BJ (cell line): ENCODE measurements at regions not wholly inside any gene's neighbourhood (a gene's known extent, or its start where the extent isn't known, plus 50 kb on each side); places are given as distances from the start of the nearest gene placed in this dataset.

Experiments
- CTCF ChIA-PET: fragments of 350-600 bp; formaldehyde crosslinking; extraction: SDS; loops from one replicate; lab custom pipeline; 2021; ENCODE audit warnings: antibody characterized with exemption, inconsistent platforms; lab: Yijun Ruan, JAX
- POLR2A ChIA-PET: fragments of 300-600 bp; sonication (Branson Sonifier 250); formaldehyde crosslinking; extraction: SDS; loops from one replicate; lab custom pipeline; 2021; ENCODE audit warnings: antibody characterized with exemption; lab: Charles Lee
- DNase-seq: peaks from one replicate; pipeline ENCODE4 v3.0.0-alpha.2; 2011; ENCODE audit warnings: low read depth
- H3K27me3 ChIP-seq: 2 replicates; pipeline ENCODE4 v1.6.0; 2011; ENCODE audit warnings: low read length; ENCODE audit not compliant: control insufficient read depth, insufficient read depth
- H3K36me3 ChIP-seq: 2 replicates; pipeline ENCODE4 v1.5.1; 2011; ENCODE audit warnings: low read length; ENCODE audit not compliant: control insufficient read depth, insufficient read depth
- H3K4me3 ChIP-seq: 2 replicates; pipeline ENCODE4 v1.5.1; 2011; ENCODE audit warnings: low read depth, mild to moderate bottlenecking, control low read depth, low read length
- TF ChIP-seq, protein P1 (sequence below): IDR thresholded peaks from 2 replicates; pipeline ENCODE4 v1.5.1; 2011; ENCODE audit warnings: low read depth, mild to moderate bottlenecking, control low read depth, inconsistent platforms, low read length, moderate library complexity; ENCODE audit not compliant: insufficient read depth

DNA sequence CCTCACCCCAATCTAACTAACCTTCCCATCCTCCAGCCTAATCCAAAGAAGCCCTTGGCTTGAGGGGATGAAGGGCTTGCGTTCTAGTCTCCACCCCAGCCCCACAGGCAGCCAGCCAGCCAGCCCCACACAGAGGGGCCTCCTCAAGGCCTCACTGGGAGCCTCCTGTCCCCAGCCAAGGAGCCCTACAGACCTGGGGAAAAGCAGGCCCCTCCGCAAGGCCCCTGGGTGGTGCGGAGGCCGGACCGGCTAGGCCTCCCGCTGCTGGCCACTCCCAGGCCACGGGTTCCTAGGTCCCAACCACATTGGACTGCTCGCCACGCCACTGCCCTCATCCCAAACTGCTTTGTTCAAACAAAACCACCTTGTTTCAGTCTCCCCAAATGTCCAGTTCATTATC is 78.0 kb downstream of the ZIC5 start:
- POLR2A ChIA-PET = no interaction called here
- H3K36me3 ChIP-seq = no peaks in the 10 kb centered on the region
- no peak overlapping the region for H3K4me3 ChIP-seq
- H3K27me3 ChIP-seq = peaks cover 12% of the 10 kb centered on the region
- CTCF ChIA-PET = no interaction called here
- TF ChIP-seq, protein P1, sequence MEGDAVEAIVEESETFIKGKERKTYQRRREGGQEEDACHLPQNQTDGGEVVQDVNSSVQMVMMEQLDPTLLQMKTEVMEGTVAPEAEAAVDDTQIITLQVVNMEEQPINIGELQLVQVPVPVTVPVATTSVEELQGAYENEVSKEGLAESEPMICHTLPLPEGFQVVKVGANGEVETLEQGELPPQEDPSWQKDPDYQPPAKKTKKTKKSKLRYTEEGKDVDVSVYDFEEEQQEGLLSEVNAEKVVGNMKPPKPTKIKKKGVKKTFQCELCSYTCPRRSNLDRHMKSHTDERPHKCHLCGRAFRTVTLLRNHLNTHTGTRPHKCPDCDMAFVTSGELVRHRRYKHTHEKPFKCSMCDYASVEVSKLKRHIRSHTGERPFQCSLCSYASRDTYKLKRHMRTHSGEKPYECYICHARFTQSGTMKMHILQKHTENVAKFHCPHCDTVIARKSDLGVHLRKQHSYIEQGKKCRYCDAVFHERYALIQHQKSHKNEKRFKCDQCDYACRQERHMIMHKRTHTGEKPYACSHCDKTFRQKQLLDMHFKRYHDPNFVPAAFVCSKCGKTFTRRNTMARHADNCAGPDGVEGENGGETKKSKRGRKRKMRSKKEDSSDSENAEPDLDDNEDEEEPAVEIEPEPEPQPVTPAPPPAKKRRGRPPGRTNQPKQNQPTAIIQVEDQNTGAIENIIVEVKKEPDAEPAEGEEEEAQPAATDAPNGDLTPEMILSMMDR = no peak
- DNase-seq = no peak

DNA sequence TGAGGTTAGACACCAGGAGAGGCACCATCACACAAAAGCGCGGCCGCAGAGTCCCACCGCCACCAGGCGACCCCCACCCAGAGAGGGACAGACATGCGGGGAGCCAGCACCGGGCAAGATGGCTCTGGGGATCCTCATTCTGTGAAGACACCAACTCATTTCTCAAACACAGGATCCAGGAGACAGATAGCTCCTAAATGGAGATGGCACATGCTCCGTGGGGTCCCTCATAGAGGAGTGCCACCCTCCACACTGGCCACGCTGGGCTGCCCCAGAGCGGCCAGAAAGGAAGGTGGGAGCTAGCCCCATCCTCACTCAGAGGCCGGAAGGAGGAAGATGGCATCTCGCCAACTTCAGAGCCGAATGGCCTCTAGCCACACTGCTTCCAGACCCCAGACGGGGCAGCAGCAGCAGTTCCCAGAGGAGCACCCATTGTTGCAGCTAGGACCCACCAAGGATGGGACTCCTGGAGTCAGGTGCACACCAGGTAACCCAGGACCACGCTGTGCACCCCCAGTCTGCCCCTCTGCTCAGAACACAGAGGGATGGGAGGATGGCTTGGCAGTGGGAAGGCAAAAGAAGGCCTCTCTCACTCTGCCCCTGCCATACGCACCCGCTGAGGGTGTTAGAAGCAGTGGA is 78.6 kb downstream of the ZIC5 start:
- DNase-seq = no peak
- POLR2A ChIA-PET = no interaction called here
- H3K27me3 ChIP-seq = peaks cover 12% of the 10 kb centered on the region
- H3K4me3 ChIP-seq = no peak overlapping the region
- H3K36me3 ChIP-seq = no peaks in the 10 kb centered on the region
- CTCF ChIA-PET = interaction anchor here (1.5 kb wide), 1 partner anchor 8 kb away, joined by 3 read pairs; no protein-coding TSS in a partner anchor
- TF ChIP-seq, protein P1 = no peak

DNA sequence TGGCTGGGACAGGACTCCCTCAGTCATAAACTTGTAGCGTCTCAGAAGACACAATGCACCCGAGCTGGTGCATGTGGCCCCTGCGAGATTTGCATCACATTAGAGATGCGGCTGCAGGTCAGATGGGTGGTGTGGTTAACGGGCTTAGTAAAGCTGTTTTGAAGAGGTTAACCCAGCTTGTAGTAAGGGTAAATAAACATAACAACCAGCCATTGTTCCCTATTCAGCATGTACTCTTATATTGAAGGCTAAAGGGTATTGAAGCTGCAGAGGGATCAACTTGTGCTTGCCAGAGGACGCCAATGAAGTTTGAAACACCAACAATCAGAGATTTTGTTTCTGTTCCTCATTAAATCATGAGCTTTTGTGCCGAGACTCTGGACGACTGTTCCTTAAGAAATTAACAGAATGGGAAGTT is 79.4 kb downstream of the ZIC5 start:
- POLR2A ChIA-PET = no interaction called here
- H3K27me3 ChIP-seq = peaks cover 12% of the 10 kb centered on the region
- DNase-seq = no peak
- TF ChIP-seq, protein P1 = no peak
- no peaks in the 10 kb centered on the region for H3K36me3 ChIP-seq
- CTCF ChIA-PET = interaction anchor here (0.5 to 1.5 kb wide), 2 partner anchors 9 to 104 kb away, joined by 3 read pairs; no protein-coding TSS in a partner anchor
- no peak overlapping the region for H3K4me3 ChIP-seq

DNA sequence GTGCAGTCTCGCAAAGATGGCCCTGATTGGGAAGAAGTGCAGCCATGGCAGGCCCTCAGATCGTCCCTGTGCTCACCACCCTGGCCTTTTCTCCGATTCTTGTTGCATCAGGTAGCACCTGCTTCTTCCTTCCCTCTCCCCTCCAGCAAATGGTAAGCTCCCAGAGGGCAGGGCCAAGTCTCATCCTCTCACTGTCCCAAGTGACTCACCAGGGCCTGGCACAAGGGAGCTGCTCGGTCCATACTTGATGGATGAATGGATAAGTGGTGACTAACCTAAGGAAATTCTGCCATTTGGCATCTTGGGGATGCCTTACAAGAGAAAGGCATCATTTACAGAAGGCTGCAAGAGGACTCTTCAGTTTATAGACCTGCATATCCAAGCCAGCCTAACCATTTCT is 84.9 kb downstream of the ZIC5 start:
- POLR2A ChIA-PET = no interaction called here
- Histone ChIP-seq H3K36me3 (no peaks in the 10 kb centered on the region), H3K27me3 (no peaks in the 10 kb centered on the region), H3K4me3 (no peak overlapping the region)
- DNase-seq = no peak
- CTCF ChIA-PET = no interaction called here
- TF ChIP-seq, protein P1 = no peak

DNA sequence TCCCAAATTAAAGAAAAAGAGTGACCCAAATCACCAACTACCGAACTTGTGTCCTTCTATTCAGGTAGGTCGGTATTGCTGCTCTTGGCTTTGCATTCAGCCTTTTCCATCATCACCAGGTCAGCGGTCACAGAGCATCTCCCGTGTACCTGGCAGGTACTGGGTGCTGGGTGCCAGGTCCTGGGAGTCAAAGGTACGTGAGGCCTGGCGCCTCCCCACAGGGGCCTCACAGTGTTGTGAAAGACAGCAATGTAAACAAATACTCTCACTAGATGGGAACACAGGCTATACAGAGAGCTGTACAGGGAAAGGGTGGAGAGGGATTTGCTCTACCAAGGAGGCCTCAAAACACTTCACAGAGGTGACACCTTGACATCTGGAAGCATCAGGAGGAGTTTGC is 86.7 kb downstream of the ZIC5 start:
- no peak overlapping the region for H3K4me3 ChIP-seq
- no peaks in the 10 kb centered on the region for H3K27me3 ChIP-seq
- ChIA-PET CTCF (no interaction called here), POLR2A (no interaction called here)
- TF ChIP-seq, protein P1 = no peak
- no peaks in the 10 kb centered on the region for H3K36me3 ChIP-seq
- no peak for DNase-seq
